ENCODE measurements at regions not wholly inside any gene's neighbourhood (a gene's known extent, or its start where the extent isn't known, plus 50 kb on each side); places are given as distances from the start of the nearest gene placed in this dataset.
"Not testable (repeated sequence)": the region's sequence is repeated elsewhere in the genome, so short reads cannot be mapped to it uniquely, and the experiment has no call there.

DNA sequence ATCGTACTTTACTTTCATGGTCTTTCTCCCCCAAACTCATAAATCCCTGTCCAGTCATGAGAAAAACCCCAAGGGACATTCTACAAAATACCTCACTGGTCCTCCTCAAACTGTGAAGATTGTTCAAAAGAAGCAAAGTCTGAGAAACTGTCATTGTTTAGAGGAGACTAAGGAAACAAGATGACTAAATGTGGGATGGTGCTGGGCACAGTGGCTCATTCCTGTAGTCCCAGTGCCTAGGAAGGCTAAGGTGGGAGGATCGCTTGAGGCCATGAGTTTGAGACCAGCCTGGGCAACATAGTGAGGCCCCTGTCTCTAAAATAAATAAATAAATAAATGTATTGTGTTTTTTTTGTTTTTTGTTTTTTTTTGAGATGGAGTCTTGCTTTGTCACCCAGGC, 74.2 kb upstream of the SCAF11 start:
- TF ChIP-seq, protein P1, sequence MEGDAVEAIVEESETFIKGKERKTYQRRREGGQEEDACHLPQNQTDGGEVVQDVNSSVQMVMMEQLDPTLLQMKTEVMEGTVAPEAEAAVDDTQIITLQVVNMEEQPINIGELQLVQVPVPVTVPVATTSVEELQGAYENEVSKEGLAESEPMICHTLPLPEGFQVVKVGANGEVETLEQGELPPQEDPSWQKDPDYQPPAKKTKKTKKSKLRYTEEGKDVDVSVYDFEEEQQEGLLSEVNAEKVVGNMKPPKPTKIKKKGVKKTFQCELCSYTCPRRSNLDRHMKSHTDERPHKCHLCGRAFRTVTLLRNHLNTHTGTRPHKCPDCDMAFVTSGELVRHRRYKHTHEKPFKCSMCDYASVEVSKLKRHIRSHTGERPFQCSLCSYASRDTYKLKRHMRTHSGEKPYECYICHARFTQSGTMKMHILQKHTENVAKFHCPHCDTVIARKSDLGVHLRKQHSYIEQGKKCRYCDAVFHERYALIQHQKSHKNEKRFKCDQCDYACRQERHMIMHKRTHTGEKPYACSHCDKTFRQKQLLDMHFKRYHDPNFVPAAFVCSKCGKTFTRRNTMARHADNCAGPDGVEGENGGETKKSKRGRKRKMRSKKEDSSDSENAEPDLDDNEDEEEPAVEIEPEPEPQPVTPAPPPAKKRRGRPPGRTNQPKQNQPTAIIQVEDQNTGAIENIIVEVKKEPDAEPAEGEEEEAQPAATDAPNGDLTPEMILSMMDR (conservative IDR thresholded peaks at IDR 0.05), result no peak
- no peak for TF ChIP-seq ZFX (IDR thresholded peaks at IDR 0.05)
- H3K27ac ChIP-seq, result no peak overlapping the region

DNA sequence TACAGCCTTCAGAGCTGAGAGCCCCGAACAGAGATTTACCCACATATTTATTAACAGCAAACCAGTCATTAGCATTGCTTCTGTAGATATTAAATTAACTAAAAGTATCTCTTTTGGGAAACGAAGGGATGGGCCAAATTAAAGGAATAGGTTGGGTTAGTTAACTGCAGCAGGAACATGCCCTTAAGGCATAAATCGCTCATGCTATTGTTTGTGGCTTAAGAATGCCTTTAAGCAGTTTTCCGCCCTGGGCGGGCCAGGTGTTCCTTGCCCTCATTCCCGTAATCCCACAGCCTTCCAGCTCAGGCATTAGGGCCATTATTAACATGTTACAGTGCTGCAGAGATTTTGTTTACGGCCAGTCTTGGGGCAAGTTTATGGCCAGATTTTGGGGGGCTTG, 68.3 kb upstream of the SCAF11 start:
- not testable (repeated sequence) for H3K27ac ChIP-seq

DNA sequence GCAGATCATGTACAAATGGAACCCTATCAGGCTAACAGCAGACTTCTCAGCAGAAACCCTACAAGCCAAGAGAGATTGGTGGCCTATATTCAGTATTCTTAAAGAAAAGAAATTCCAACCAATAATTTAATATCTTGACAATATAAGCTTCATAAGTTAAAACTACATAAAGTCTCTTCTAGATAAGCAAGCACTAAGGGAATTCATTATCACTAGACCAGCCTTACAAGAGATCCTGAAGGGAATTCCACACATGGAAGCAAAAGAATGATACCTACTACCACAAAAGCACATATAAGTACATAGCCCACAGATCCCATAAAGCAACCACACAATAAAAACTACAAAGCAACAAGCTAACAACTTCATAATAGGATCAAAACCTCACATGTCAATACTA, 60.4 kb upstream of the SCAF11 start:
- no peak overlapping the region for H3K27ac ChIP-seq
- TF ChIP-seq ZFX (IDR thresholded peaks at IDR 0.05), result no peak
- TF ChIP-seq, protein P1 (conservative IDR thresholded peaks at IDR 0.05), result no peak

DNA sequence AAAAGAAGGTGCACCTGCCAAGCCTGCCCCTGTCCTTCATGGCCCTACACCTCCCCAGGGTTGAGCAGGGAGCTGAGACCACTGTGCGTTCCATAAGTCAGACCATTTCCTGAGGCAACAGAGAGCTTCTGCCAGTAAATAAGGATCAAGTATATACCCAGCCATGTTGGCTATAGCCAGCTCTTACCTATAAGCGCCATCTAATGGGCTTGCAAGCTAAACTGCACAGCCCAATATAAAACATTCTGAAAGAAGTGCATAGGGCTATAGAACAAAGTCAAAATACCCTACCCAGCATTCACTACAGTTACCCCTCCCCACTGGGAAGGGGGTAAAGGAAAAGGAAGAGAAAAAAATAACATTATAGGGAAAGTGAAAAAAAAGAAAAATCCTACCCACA, 59.3 kb upstream of the SCAF11 start:
- TF ChIP-seq, protein P1 (conservative IDR thresholded peaks at IDR 0.05), result no peak
- no peak for TF ChIP-seq ZFX (IDR thresholded peaks at IDR 0.05)
- no peak overlapping the region for H3K27ac ChIP-seq

DNA sequence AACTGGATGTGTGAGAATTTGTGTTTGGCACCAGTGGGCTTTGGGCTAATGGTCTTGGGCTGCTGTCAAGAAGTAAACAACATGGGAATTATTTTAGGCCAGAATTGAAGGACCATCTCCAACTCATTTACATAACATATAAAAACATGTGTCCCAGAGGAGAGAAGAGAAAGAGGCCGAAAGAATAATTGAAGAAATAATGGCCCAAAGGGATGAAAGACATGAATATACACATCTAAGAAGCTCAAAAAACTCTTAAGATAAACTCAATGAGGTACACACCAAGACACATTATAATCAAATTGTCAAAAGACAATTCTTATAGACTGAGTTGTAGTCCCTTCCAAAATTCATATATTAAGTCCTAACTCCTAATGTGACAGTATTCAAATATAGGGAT, 56.1 kb upstream of the SCAF11 start:
- no peak overlapping the region for H3K27ac ChIP-seq
- TF ChIP-seq, protein P1 (conservative IDR thresholded peaks at IDR 0.05), result no peak
- no peak for TF ChIP-seq ZFX (IDR thresholded peaks at IDR 0.05)

DNA sequence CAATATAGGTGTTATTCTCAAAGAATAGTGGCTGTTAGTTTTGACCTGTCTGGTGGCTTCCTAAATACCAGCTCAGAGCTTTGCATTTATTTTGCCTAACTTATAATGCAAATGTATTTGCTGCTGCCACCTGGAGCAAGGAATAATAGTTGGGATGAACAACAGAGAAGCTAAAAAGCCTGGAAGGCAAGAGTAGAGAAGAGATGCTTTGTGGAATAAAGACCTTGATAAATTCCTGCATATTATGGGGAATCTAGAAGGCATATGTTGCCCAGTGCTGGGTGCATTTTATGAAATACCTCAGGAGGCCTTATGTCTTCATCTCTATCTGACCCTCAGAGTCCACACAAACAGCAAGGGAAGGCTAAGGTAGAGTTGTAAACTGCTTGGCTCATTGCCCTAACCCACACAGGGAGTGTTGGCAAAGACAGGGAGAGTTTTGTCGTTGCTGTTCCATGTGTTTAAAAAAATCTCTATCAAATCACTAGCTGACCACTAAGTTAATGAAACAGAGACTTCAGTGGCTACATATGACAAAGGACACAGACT, 53.7 kb upstream of the SCAF11 start:
- TF ChIP-seq ZFX (IDR thresholded peaks at IDR 0.05), result no peak
- TF ChIP-seq, protein P1 (conservative IDR thresholded peaks at IDR 0.05), result no peak

More for the DNA sequence above, 53.7 kb upstream of the SCAF11 start:
- H3K27ac ChIP-seq, result no peak overlapping the region

Data from C4-2B (cell line).